KMS-11 (cell line): ENCODE measurements at regions not wholly inside any gene's neighbourhood (a gene's known extent, or its start where the extent isn't known, plus 50 kb on each side); places are given as distances from the start of the nearest gene placed in this dataset.

Experiments
- H2AFZ ChIP-seq: fragments of 200-600 bp; sonication (generic); 2 replicates; pipeline ENCODE4 v1.6.1; 2016; ENCODE audit warnings: antibody characterized with exemption, mixed run types, low read depth
- H3K27ac ChIP-seq: fragments of 200-600 bp; sonication (generic); 2 replicates; pipeline ENCODE4 v1.6.1; 2016; ENCODE audit warnings: mild to moderate bottlenecking, mixed run types
- H3K27me3 ChIP-seq: fragments of 200-600 bp; sonication (generic); 2 replicates; pipeline ENCODE4 v1.6.1; 2017; ENCODE audit warnings: mild to moderate bottlenecking, low read depth, mixed run types, moderate library complexity; ENCODE audit not compliant: insufficient read depth
- H3K36me3 ChIP-seq: fragments of 200-600 bp; sonication (generic); 2 replicates; pipeline ENCODE4 v1.6.1; 2017; ENCODE audit warnings: mild to moderate bottlenecking, mixed run types; ENCODE audit not compliant: insufficient read depth
- H3K4me1 ChIP-seq: fragments of 200-600 bp; sonication (generic); 2 replicates; pipeline ENCODE4 v1.6.1; 2016; ENCODE audit warnings: mild to moderate bottlenecking, low read depth, mixed run types; ENCODE audit not compliant: poor library complexity, severe bottlenecking
- H3K4me2 ChIP-seq: fragments of 200-600 bp; sonication (generic); 2 replicates; pipeline ENCODE4 v1.7.0; 2016; ENCODE audit warnings: mild to moderate bottlenecking, mixed run types
- H3K4me3 ChIP-seq: fragments of 200-600 bp; sonication (generic); IDR thresholded peaks from 2 replicates; pipeline ENCODE4 v1.6.1; 2017; ENCODE audit warnings: low read depth, low read length, mixed read lengths; ENCODE audit not compliant: insufficient read depth
- H3K79me2 ChIP-seq: fragments of 200-600 bp; sonication (generic); 2 replicates; pipeline ENCODE4 v1.6.1; 2016; ENCODE audit warnings: low read depth, mixed run types; ENCODE audit not compliant: insufficient read depth
- H3K9ac ChIP-seq: fragments of 200-600 bp; sonication (generic); 2 replicates; pipeline ENCODE4 v1.6.1; 2016; ENCODE audit warnings: mild to moderate bottlenecking, mixed run types
- H4K20me1 ChIP-seq: fragments of 200-600 bp; sonication (generic); 2 replicates; pipeline ENCODE4 v1.6.1; 2016; ENCODE audit warnings: mild to moderate bottlenecking, mixed run types; ENCODE audit not compliant: insufficient read depth
- TF ChIP-seq, protein P1 (sequence below): fragments of 200-600 bp; sonication (generic); conservative IDR thresholded peaks from 2 replicates; pipeline ENCODE4 v1.6.1; 2017; ENCODE audit warnings: low read depth, mild to moderate bottlenecking, antibody characterized with exemption, low read length, moderate library complexity, mixed read lengths

- no peak overlapping the region for H3K4me3 ChIP-seq
- no peak overlapping the region for H3K27ac ChIP-seq
- TF ChIP-seq, protein P1, sequence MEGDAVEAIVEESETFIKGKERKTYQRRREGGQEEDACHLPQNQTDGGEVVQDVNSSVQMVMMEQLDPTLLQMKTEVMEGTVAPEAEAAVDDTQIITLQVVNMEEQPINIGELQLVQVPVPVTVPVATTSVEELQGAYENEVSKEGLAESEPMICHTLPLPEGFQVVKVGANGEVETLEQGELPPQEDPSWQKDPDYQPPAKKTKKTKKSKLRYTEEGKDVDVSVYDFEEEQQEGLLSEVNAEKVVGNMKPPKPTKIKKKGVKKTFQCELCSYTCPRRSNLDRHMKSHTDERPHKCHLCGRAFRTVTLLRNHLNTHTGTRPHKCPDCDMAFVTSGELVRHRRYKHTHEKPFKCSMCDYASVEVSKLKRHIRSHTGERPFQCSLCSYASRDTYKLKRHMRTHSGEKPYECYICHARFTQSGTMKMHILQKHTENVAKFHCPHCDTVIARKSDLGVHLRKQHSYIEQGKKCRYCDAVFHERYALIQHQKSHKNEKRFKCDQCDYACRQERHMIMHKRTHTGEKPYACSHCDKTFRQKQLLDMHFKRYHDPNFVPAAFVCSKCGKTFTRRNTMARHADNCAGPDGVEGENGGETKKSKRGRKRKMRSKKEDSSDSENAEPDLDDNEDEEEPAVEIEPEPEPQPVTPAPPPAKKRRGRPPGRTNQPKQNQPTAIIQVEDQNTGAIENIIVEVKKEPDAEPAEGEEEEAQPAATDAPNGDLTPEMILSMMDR, result no peak
- H4K20me1 ChIP-seq, result no peaks in the 10 kb centered on the region
- H3K36me3 ChIP-seq, result no peaks in the 10 kb centered on the region
- no peaks in the 10 kb centered on the region for H3K4me1 ChIP-seq
- H3K79me2 ChIP-seq, result no peaks in the 10 kb centered on the region
- H3K9ac ChIP-seq, result no peak overlapping the region
- no peak overlapping the region for H2AFZ ChIP-seq
- no peak overlapping the region for H3K4me2 ChIP-seq
- no peaks in the 10 kb centered on the region for H3K27me3 ChIP-seq
These were observed 162.2 kb upstream of the ZFHX3 start for GRCh38 chr16:73210084-73210483.

GRCh38 chr16:73209190-73209589, 161.3 kb upstream of the ZFHX3 start:
- no peak overlapping the region for H3K4me3 ChIP-seq
- H3K9ac ChIP-seq, result no peak overlapping the region
- H3K4me1 ChIP-seq, result no peaks in the 10 kb centered on the region
- no peak overlapping the region for H3K27ac ChIP-seq
- no peaks in the 10 kb centered on the region for H3K79me2 ChIP-seq
- TF ChIP-seq, protein P1, result no peak
- H4K20me1 ChIP-seq, result no peaks in the 10 kb centered on the region
- no peaks in the 10 kb centered on the region for H3K36me3 ChIP-seq
- no peak overlapping the region for H3K4me2 ChIP-seq
- H3K27me3 ChIP-seq, result no peaks in the 10 kb centered on the region
- no peak overlapping the region for H2AFZ ChIP-seq

- no peak overlapping the region for H2AFZ ChIP-seq
These were observed 158.3 kb upstream of the ZFHX3 start for GRCh38 chr16:73206151-73206707.

GRCh38 chr16:73205153-73205886, 157.4 kb upstream of the ZFHX3 start:
- Histone ChIP-seq H3K27me3 (no peaks in the 10 kb centered on the region), H4K20me1 (no peaks in the 10 kb centered on the region), H3K27ac (no peak overlapping the region), H3K4me1 (no peaks in the 10 kb centered on the region), H3K4me3 (no peak overlapping the region), H3K79me2 (no peaks in the 10 kb centered on the region), H3K36me3 (no peaks in the 10 kb centered on the region), H3K9ac (no peak overlapping the region), H2AFZ (no peak overlapping the region), H3K4me2 (no peak overlapping the region)
- TF ChIP-seq, protein P1, result no peak

More at GRCh38 chr16:73206151-73206707, 158.3 kb upstream of the ZFHX3 start:
- no peaks in the 10 kb centered on the region for H3K27me3 ChIP-seq
- no peaks in the 10 kb centered on the region for H4K20me1 ChIP-seq
- H3K36me3 ChIP-seq, result no peaks in the 10 kb centered on the region
- no peak overlapping the region for H3K4me2 ChIP-seq
- H3K27ac ChIP-seq, result no peak overlapping the region
- H3K9ac ChIP-seq, result no peak overlapping the region
- no peaks in the 10 kb centered on the region for H3K79me2 ChIP-seq
- no peaks in the 10 kb centered on the region for H3K4me1 ChIP-seq
- TF ChIP-seq, protein P1, result no peak
- H3K4me3 ChIP-seq, result no peak overlapping the region
